Parathyroid adenoma (tissue), 2 donors: ENCODE measurements at regions not wholly inside any gene's neighbourhood (a gene's known extent, or its start where the extent isn't known, plus 50 kb on each side); places are given as distances from the start of the nearest gene placed in this dataset.

Experiments
- H2AFZ ChIP-seq: fragments of 300-600 bp; sonication (generic); one replicate; pipeline ENCODE4 v1.7.0; 2017; ENCODE audit warnings: antibody characterized with exemption, mild to moderate bottlenecking
- H3K27ac ChIP-seq: fragments of 300-600 bp; sonication (generic); one replicate; pipeline ENCODE4 v1.7.0; 2017
- H3K27me3 ChIP-seq: fragments of 300-600 bp; sonication (generic); one replicate; pipeline ENCODE4 v1.7.0; 2017; ENCODE audit warnings: low read length; ENCODE audit not compliant: control insufficient read depth, insufficient read depth
- H3K36me3 ChIP-seq: fragments of 300-600 bp; sonication (generic); one replicate; pipeline ENCODE4 v1.7.0; 2017; ENCODE audit warnings: low read length; ENCODE audit not compliant: control insufficient read depth, insufficient read depth
- H3K4me1 ChIP-seq: fragments of 300-600 bp; sonication (generic); one replicate; pipeline ENCODE4 v1.7.0; 2017; ENCODE audit warnings: control low read depth
- H3K4me2 ChIP-seq: fragments of 300-600 bp; sonication (generic); one replicate; pipeline ENCODE4 v1.7.0; 2017; ENCODE audit warnings: low read length
- H3K4me3 ChIP-seq: fragments of 300-600 bp; sonication (generic); one replicate; pipeline ENCODE4 v1.7.0; 2017; ENCODE audit warnings: low read depth, low read length
- H3K79me2 ChIP-seq: fragments of 300-600 bp; sonication (generic); one replicate; pipeline ENCODE4 v1.7.0; 2017; ENCODE audit warnings: control low read depth
- H3K9ac ChIP-seq: fragments of 300-600 bp; sonication (generic); one replicate; pipeline ENCODE4 v1.7.0; 2017; ENCODE audit warnings: mild to moderate bottlenecking
- H3K9me3 ChIP-seq: fragments of 300-600 bp; sonication (generic); one replicate; pipeline ENCODE4 v1.7.0; 2017; ENCODE audit warnings: low read length; ENCODE audit not compliant: control insufficient read depth
- CTCF ChIP-seq: fragments of 300-600 bp; sonication (generic); IDR thresholded peaks from one replicate; pipeline ENCODE4 v1.7.0; 2017; ENCODE audit warnings: antibody characterized with exemption, mild to moderate bottlenecking
- donor health status: primary hyperparathyroidism.

GRCh38 chr11:130698174-130698573 lies 218.1 kb downstream of the SNX19 start:
- H3K79me2 ChIP-seq, result no peaks in the 10 kb centered on the region
- TF ChIP-seq CTCF, result no peak

DNA sequence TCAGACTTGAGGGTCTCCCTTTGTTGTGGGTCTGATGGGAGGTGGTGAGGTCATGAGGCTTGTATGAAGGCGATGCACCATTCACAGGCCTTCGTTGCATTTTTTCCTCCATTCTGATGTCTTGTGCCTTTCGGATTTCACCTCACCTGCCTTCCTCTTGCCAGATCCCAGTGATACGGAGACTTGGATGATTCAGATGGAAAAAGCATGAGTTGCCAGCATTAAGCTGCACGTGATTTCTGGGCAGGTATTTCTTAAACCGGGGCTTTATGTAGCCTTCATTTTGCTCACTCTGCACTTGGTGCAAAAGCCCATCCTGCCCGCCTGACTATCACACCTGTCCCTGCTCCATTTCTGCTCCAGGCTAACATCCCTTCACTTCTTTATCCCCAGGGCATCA lies 216.7 kb downstream of the SNX19 start:
- no peaks in the 10 kb centered on the region for H3K36me3 ChIP-seq
- no peak overlapping the region for H3K9ac ChIP-seq
- H3K27ac ChIP-seq, result no peak overlapping the region
- no peaks in the 10 kb centered on the region for H3K27me3 ChIP-seq
- no peaks in the 10 kb centered on the region for H3K79me2 ChIP-seq
- no peaks in the 10 kb centered on the region for H3K9me3 ChIP-seq
- no peaks in the 10 kb centered on the region for H3K4me1 ChIP-seq
- no peak for TF ChIP-seq CTCF
- no peak overlapping the region for H3K4me2 ChIP-seq
- no peak overlapping the region for H3K4me3 ChIP-seq
- no peak overlapping the region for H2AFZ ChIP-seq

More at GRCh38 chr11:130698174-130698573, 218.1 kb downstream of the SNX19 start:
- no peaks in the 10 kb centered on the region for H3K36me3 ChIP-seq
- no peaks in the 10 kb centered on the region for H3K4me1 ChIP-seq
- H3K4me2 ChIP-seq, result no peak overlapping the region
- H3K27me3 ChIP-seq, result no peaks in the 10 kb centered on the region
- no peak overlapping the region for H3K27ac ChIP-seq
- H2AFZ ChIP-seq, result no peak overlapping the region
- no peaks in the 10 kb centered on the region for H3K9me3 ChIP-seq
- no peak overlapping the region for H3K4me3 ChIP-seq
- H3K9ac ChIP-seq, result no peak overlapping the region

GRCh38 chr11:130700092-130700491 lies 216.2 kb downstream of the SNX19 start:
- no peak overlapping the region for H3K27ac ChIP-seq
- no peaks in the 10 kb centered on the region for H3K9me3 ChIP-seq
- no peak for TF ChIP-seq CTCF

DNA sequence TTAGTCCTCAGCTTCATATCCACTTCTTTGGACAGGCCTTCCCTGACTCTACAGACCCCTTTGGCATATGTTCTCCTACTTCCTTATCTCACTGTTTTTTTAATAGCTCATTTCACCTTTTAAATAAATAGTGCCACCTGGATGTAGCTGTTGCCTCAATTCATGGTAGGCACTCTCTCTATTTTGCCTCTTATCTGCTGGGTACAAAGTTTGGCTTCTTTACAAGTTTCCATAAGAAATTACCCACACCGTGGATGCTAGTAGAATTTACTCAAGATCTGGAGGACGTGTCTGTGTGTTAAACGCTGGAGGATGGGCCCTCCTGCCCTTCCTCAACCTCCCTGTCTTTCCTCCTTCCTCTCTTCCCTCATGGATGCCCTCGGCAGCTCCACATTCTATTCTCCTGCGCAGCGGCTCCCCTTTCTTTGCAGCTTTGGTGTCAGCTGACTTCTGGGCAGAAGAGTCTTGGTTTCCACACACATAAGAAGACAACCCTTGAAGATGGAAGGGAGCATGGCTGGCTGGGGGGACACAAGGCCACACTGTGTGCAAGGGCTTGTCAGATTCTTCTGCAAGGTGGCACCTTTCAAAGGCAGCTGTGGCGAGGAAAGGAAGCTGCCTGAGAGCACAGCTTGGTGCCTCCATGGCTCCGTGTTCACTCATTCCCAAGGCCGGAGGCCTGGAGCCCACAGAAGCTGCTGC lies 212.6 kb downstream of the SNX19 start:
- Histone ChIP-seq H2AFZ (no peak overlapping the region), H3K4me3 (no peak overlapping the region), H3K27me3 (no peaks in the 10 kb centered on the region), H3K4me1 (no peaks in the 10 kb centered on the region), H3K9me3 (no peaks in the 10 kb centered on the region), H3K27ac (no peak overlapping the region), H3K79me2 (no peaks in the 10 kb centered on the region), H3K36me3 (no peaks in the 10 kb centered on the region), H3K9ac (no peak overlapping the region), H3K4me2 (no peak overlapping the region)
- no peak for TF ChIP-seq CTCF

More at GRCh38 chr11:130700092-130700491, 216.2 kb downstream of the SNX19 start:
- Histone ChIP-seq H3K36me3 (no peaks in the 10 kb centered on the region), H3K4me1 (no peaks in the 10 kb centered on the region), H3K27me3 (no peaks in the 10 kb centered on the region), H2AFZ (no peak overlapping the region), H3K9ac (no peak overlapping the region), H3K4me3 (no peak overlapping the region), H3K79me2 (no peaks in the 10 kb centered on the region), H3K4me2 (no peak overlapping the region)
